ENCODE measurements at regions not wholly inside any gene's neighbourhood (a gene's known extent, or its start where the extent isn't known, plus 50 kb on each side); places are given as distances from the start of the nearest gene placed in this dataset.

GRCh38 chr17:37796076-37796475 is 51.2 kb upstream of the HNF1B start:
- no peak for DNase-seq (ENCODE audit: low read depth)
- no peak overlapping the region for H3K4me3 ChIP-seq (ENCODE audit: low read depth, low read length)
- no peak for TF ChIP-seq CTCF (IDR thresholded peaks at IDR 0.05; ENCODE audit: insufficient read depth, low read depth, low read length, missing control alignments)
